GM23338 (cell line): ENCODE measurements at regions not wholly inside any gene's neighbourhood (a gene's known extent, or its start where the extent isn't known, plus 50 kb on each side); places are given as distances from the start of the nearest gene placed in this dataset.

Source experiments
- ATAC-seq: fragments of 200-7000 bp; cut with Tn5 transposase; 3 replicates; pipeline ENCODE4 v1.9.1; 2020
- DNase-seq: peaks from one replicate; pipeline ENCODE4 v3.0.0-alpha.2; 2015; ENCODE audit warnings: low spot score
- H2AFZ ChIP-seq: fragments of 200-600 bp; sonication (generic); 2 replicates; pipeline ENCODE4 v1.8.0; 2016; ENCODE audit warnings: antibody characterized with exemption, mild to moderate bottlenecking, moderate library complexity
- H3F3A ChIP-seq: fragments of 200-600 bp; sonication (generic); replicated peaks from 2 replicates; pipeline ENCODE4 v1.8.0; 2017; ENCODE audit warnings: antibody characterized with exemption, mixed run types, low read depth
- H3K27ac ChIP-seq: fragments of 200-600 bp; sonication (generic); 2 replicates; pipeline ENCODE4 v1.6.1; 2016; ENCODE audit warnings: low read depth
- H3K27me3 ChIP-seq: fragments of 200-600 bp; sonication (generic); 2 replicates; pipeline ENCODE4 v1.8.0; 2016; ENCODE audit warnings: mild to moderate bottlenecking, mixed run types, moderate library complexity; ENCODE audit not compliant: insufficient read depth
- H3K36me3 ChIP-seq: fragments of 200-600 bp; sonication (generic); 2 replicates; pipeline ENCODE4 v1.8.0; 2016; ENCODE audit warnings: mild to moderate bottlenecking; ENCODE audit not compliant: insufficient read depth
- H3K4me1 ChIP-seq: fragments of 200-600 bp; sonication (generic); 2 replicates; pipeline ENCODE4 v1.8.0; 2016; ENCODE audit warnings: mild to moderate bottlenecking, moderate library complexity; ENCODE audit not compliant: insufficient read depth
- H3K4me2 ChIP-seq: fragments of 200-600 bp; sonication (generic); 2 replicates; pipeline ENCODE4 v1.7.1; 2017; ENCODE audit warnings: mixed run types
- H3K4me3 ChIP-seq: fragments of 200-600 bp; sonication (generic); 2 replicates; pipeline ENCODE4 v1.6.1; 2016; ENCODE audit warnings: mixed run types
- H3K79me2 ChIP-seq: fragments of 200-600 bp; sonication (generic); replicated peaks from 2 replicates; pipeline ENCODE4 v1.8.0; 2017; ENCODE audit warnings: mild to moderate bottlenecking; ENCODE audit not compliant: insufficient read depth
- H3K9me2 ChIP-seq: fragments of 200-600 bp; sonication (generic); 2 replicates; pipeline ENCODE4 v1.8.0; 2017; ENCODE audit not compliant: insufficient read depth
- H4K20me1 ChIP-seq: fragments of 200-600 bp; sonication (generic); replicated peaks from 2 replicates; pipeline ENCODE4 v1.8.0; 2017; ENCODE audit warnings: mild to moderate bottlenecking; ENCODE audit not compliant: insufficient read depth
- H3K27ac Mint-ChIP-seq: 2 replicates; pipeline ENCODE4 v1.8.0; 2020; ENCODE audit warnings: inconsistent platforms, mild to moderate bottlenecking, moderate library complexity, mixed read lengths
- H3K27me3 Mint-ChIP-seq: 3 replicates; pipeline ENCODE4 v1.8.0; 2022; ENCODE audit warnings: low read depth, mild to moderate bottlenecking, moderate library complexity, mixed read lengths, inconsistent platforms; ENCODE audit not compliant: insufficient read depth, poor library complexity
- H3K36me3 Mint-ChIP-seq: 3 replicates; pipeline ENCODE4 v1.8.0; 2021; ENCODE audit warnings: low read depth, mild to moderate bottlenecking, inconsistent platforms, moderate library complexity, mixed read lengths
- H3K4me1 Mint-ChIP-seq: 3 replicates; pipeline ENCODE4 v1.8.0; 2020; ENCODE audit warnings: mild to moderate bottlenecking, inconsistent platforms, mixed read lengths
- H3K4me3 Mint-ChIP-seq: 3 replicates; pipeline ENCODE4 v1.8.0; 2021; ENCODE audit warnings: moderate library complexity, mild to moderate bottlenecking, inconsistent platforms, mixed read lengths
- H3K9me3 Mint-ChIP-seq: 3 replicates; pipeline ENCODE4 v1.8.0; 2020; ENCODE audit warnings: moderate library complexity, mild to moderate bottlenecking, inconsistent platforms, mixed read lengths
- CREB1 ChIP-seq: fragments of 250-450 bp; sonication (Bioruptor Pico); IDR thresholded peaks from 2 replicates; pipeline ENCODE4 v1.5.0; 2020; ENCODE audit warnings: low read depth, mild to moderate bottlenecking, moderate library complexity
- CTCF ChIP-seq, 2 experiments: fragments of 200-600 bp in 1 of 2; sonication (generic) in 1 of 2; conservative IDR thresholded peaks; 2 replicates each; pipeline versions ENCODE4 v1.5.1 to v1.6.1; 2016 to 2017; ENCODE audit warnings: antibody characterized with exemption in 2 of 2, low read depth in 2 of 2, mild to moderate bottlenecking in 2 of 2, moderate library complexity in 1 of 2
- ETS1 ChIP-seq: IDR thresholded peaks from 2 replicates; pipeline ENCODE4 v1.6.1; 2016; ENCODE audit warnings: antibody characterized with exemption
- EZH2 ChIP-seq: fragments of 200-600 bp; sonication (generic); IDR thresholded peaks from one replicate; pipeline ENCODE4 v1.8.0; 2017; ENCODE audit warnings: antibody characterized with exemption, mild to moderate bottlenecking, low read depth; ENCODE audit not compliant: unreplicated experiment
- EZH2phosphoT487 ChIP-seq: fragments of 200-600 bp; sonication (generic); IDR thresholded peaks from one replicate; pipeline ENCODE4 v1.8.1; 2018; ENCODE audit warnings: antibody characterized with exemption; ENCODE audit not compliant: unreplicated experiment
- JUNB ChIP-seq: IDR thresholded peaks from one replicate; pipeline ENCODE4 v1.6.1; 2016; ENCODE audit warnings: antibody characterized with exemption; ENCODE audit not compliant: unreplicated experiment
- NANOG ChIP-seq: IDR thresholded peaks from 2 replicates; pipeline ENCODE4 v1.6.1; 2016; ENCODE audit warnings: antibody characterized with exemption, borderline replicate concordance
- POLR2AphosphoS5 ChIP-seq: IDR thresholded peaks from 2 replicates; pipeline ENCODE4 v1.6.1; 2016; ENCODE audit warnings: antibody characterized with exemption, low read depth
- REST ChIP-seq: IDR thresholded peaks from one replicate; pipeline ENCODE4 v1.6.1; 2018; ENCODE audit warnings: antibody characterized with exemption; ENCODE audit not compliant: unreplicated experiment
- STAT1 ChIP-seq: IDR thresholded peaks from one replicate; pipeline ENCODE4 v1.6.1; 2016; ENCODE audit warnings: antibody characterized with exemption; ENCODE audit not compliant: unreplicated experiment
- ZNF114 ChIP-seq: fragments of 250-450 bp; sonication (Bioruptor Pico); IDR thresholded peaks from 2 replicates; pipeline ENCODE4 v1.5.0; 2020; ENCODE audit warnings: mild to moderate bottlenecking, moderate library complexity
- ZNF331 ChIP-seq: fragments of 250-450 bp; sonication (Bioruptor Pico); IDR thresholded peaks from 2 replicates; pipeline ENCODE4 v1.5.0; 2020; ENCODE audit warnings: low read depth, mild to moderate bottlenecking, moderate library complexity
- ZNF462 ChIP-seq: fragments of 250-450 bp; sonication (Bioruptor Pico); IDR thresholded peaks from 2 replicates; pipeline ENCODE4 v1.5.0; 2020; ENCODE audit warnings: mild to moderate bottlenecking, moderate library complexity

GRCh38 chr4:86443495-86443894, 83.6 kb upstream of the MAPK10 start:
- no peak overlapping the region for H3K27ac Mint-ChIP-seq
- Histone ChIP-seq H3K27ac (no peak overlapping the region; the same call in 1 of the 2 replicates), H3K4me2 (no peak overlapping the region), H3K36me3 (0 out of 2 replicates have a peak, but pooled peaks cover 3% of the 10 kb centered on the region), H2AFZ (peak overlapping the region; percentile 14; the same call in 1 of the 2 replicates), H3K79me2 (no peaks in the 10 kb centered on the region), H3K9me2 (no peaks in the 10 kb centered on the region), H3K4me3 (no peak overlapping the region), H4K20me1 (no peaks in the 10 kb centered on the region), H3K4me1 (peaks cover 28% of the 10 kb centered on the region), H3K27me3 (no peaks in the 10 kb centered on the region), H3F3A (no peaks in the 10 kb centered on the region)
- peaks cover 41% of the 10 kb centered on the region for H3K36me3 Mint-ChIP-seq
- H3K9me3 Mint-ChIP-seq: peaks cover 23% of the 10 kb centered on the region
- H3K27me3 Mint-ChIP-seq: peaks cover 5% of the 10 kb centered on the region
- TF ChIP-seq EZH2phosphoT487 (no peak), ZNF462 (no peak), CREB1 (CRISPR knock-in tag) (no peak), ZNF114 (CRISPR knock-in tag) (no peak), REST (no peak), STAT1 (no peak), ETS1 (no peak), JUNB (no peak), NANOG (no peak), POLR2AphosphoS5 (no peak), EZH2 (no peak), CTCF (conservative IDR thresholded peaks at IDR 0.05; ENCODE audit: low read depth in 2 of 2) (no peak), ZNF331 (CRISPR knock-in tag) (no peak)
- no peak for DNase-seq
- peaks cover 28% of the 10 kb centered on the region for H3K4me1 Mint-ChIP-seq
- H3K4me3 Mint-ChIP-seq: no peak overlapping the region
- no peak for ATAC-seq
